ENCODE measurements at regions not wholly inside any gene's neighbourhood (a gene's known extent, or its start where the extent isn't known, plus 50 kb on each side); places are given as distances from the start of the nearest gene placed in this dataset.

DNA sequence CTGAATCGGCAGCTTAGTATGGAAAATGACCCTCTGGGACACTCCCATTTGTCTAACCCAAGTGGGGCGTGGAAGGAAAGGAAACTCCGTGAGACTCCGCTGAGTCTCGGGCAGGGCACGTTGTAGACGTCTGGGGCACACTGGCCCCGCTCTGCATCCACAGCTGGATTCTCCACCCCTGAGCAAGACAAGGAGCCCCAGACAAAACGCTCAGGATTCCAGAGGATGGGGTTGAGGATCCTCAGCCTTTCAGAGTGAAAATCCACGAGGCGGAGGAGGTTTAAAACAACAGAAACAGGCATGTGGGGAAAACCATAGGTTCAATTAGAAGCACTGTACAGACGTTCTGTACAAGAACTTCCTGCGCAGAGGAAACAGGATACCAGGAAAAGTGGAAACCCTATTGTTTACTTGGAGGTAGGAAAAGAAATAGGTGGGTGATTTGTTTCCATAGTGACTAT, 124.9 kb upstream of the ZNF236 start (continued):
- TF ChIP-seq CREB5 (CRISPR knock-in tag; IDR thresholded peaks at IDR 0.05; ENCODE audit: low read depth) = no peak

- no peak for ATAC-seq
- TF ChIP-seq ZNF70 (CRISPR knock-in tag; IDR thresholded peaks at IDR 0.05) = no peak
- TF ChIP-seq, protein P1, sequence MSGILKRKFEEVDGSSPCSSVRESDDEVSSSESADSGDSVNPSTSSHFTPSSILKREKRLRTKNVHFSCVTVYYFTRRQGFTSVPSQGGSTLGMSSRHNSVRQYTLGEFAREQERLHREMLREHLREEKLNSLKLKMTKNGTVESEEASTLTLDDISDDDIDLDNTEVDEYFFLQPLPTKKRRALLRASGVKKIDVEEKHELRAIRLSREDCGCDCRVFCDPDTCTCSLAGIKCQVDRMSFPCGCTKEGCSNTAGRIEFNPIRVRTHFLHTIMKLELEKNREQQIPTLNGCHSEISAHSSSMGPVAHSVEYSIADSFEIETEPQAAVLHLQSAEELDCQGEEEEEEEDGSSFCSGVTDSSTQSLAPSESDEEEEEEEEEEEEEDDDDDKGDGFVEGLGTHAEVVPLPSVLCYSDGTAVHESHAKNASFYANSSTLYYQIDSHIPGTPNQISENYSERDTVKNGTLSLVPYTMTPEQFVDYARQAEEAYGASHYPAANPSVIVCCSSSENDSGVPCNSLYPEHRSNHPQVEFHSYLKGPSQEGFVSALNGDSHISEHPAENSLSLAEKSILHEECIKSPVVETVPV (CRISPR knock-in tag; IDR thresholded peaks at IDR 0.05) = no peak
- no peak for TF ChIP-seq TOX (CRISPR knock-in tag; IDR thresholded peaks at IDR 0.05; ENCODE audit: borderline replicate concordance)
- TF ChIP-seq TSHZ2 (CRISPR knock-in tag; IDR thresholded peaks at IDR 0.05) = no peak
- TF ChIP-seq ESRRG (CRISPR knock-in tag; IDR thresholded peaks at IDR 0.05) = no peak
- no peak for TF ChIP-seq ISL1 (CRISPR knock-in tag; IDR thresholded peaks at IDR 0.05)
- no peak for TF ChIP-seq ZFP3 (CRISPR knock-in tag; IDR thresholded peaks at IDR 0.05)
- no peak for TF ChIP-seq PATZ1 (CRISPR knock-in tag; IDR thresholded peaks at IDR 0.05; ENCODE audit: borderline replicate concordance)
- no peak for TF ChIP-seq RARB (CRISPR knock-in tag; IDR thresholded peaks at IDR 0.05)
- no peak for TF ChIP-seq SNAI2 (CRISPR knock-in tag; IDR thresholded peaks at IDR 0.05)
- no peak for TF ChIP-seq PPARA (CRISPR knock-in tag; IDR thresholded peaks at IDR 0.05; ENCODE audit: borderline replicate concordance)
- TF ChIP-seq TCF4 (CRISPR knock-in tag; IDR thresholded peaks at IDR 0.05; ENCODE audit: borderline replicate concordance) = no peak
- no peak for TF ChIP-seq CREB5 (CRISPR knock-in tag; IDR thresholded peaks at IDR 0.05; ENCODE audit: low read depth)
Observed at GRCh38 chr18:76691800-76692199, 130.6 kb upstream of the ZNF236 start.

DNA sequence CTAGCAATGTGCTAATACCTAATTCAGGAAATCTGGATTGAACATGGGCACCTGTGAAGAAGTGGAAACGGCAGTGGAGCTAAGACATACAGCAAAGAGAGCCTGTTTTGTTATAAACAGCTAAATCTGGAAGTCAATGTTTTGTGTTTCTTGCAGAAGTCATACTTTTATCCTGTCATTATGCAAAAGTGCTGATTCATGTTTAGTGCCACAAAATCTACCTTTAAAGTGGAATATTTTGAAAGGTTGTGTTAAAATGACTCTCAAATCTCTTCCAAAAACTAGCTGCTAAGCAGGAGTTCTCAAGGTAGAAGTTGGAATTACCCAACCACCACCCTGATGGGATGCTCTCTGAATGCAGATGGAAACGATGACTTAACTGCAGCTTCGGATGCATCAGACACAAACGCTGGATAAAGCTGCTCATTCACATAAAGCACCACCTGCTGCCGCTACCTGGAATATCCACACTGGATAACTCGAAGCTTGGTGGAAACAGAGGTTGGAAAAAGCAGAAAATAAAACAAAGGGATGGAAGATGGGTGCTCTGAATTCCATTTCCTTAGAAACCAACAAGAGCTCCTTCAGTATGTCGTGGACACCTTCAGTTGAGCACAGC, 132.6 kb upstream of the ZNF236 start:
- no peak for ATAC-seq
- TF ChIP-seq TSHZ2 (CRISPR knock-in tag; IDR thresholded peaks at IDR 0.05) (no peak), ESRRG (CRISPR knock-in tag; IDR thresholded peaks at IDR 0.05) (no peak), RARB (CRISPR knock-in tag; IDR thresholded peaks at IDR 0.05) (no peak), ISL1 (CRISPR knock-in tag; IDR thresholded peaks at IDR 0.05) (no peak), BACH2 (CRISPR knock-in tag; IDR thresholded peaks at IDR 0.05; ENCODE audit: borderline replicate concordance) (no peak), ZNF8 (CRISPR knock-in tag; IDR thresholded peaks at IDR 0.05) (no peak), ARNTL (CRISPR knock-in tag; IDR thresholded peaks at IDR 0.05; ENCODE audit: borderline replicate concordance, low read depth) (no peak), TOX (CRISPR knock-in tag; IDR thresholded peaks at IDR 0.05; ENCODE audit: borderline replicate concordance) (no peak), OSR1 (CRISPR knock-in tag; IDR thresholded peaks at IDR 0.05) (no peak)
- TF ChIP-seq, protein P2, sequence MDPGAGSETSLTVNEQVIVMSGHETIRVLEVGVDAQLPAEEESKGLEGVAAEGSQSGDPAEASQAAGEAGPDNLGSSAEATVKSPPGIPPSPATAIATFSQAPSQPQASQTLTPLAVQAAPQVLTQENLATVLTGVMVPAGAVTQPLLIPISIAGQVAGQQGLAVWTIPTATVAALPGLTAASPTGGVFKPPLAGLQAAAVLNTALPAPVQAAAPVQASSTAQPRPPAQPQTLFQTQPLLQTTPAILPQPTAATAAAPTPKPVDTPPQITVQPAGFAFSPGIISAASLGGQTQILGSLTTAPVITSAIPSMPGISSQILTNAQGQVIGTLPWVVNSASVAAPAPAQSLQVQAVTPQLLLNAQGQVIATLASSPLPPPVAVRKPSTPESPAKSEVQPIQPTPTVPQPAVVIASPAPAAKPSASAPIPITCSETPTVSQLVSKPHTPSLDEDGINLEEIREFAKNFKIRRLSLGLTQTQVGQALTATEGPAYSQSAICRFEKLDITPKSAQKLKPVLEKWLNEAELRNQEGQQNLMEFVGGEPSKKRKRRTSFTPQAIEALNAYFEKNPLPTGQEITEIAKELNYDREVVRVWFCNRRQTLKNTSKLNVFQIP (CRISPR knock-in tag; IDR thresholded peaks at IDR 0.05; ENCODE audit: borderline replicate concordance, low read depth) = no peak

All from SK-N-SH treated with all-trans-retinoic acid at 6 μM for 48 hours (cell line).